Naive thymus-derived CD4-positive, alpha-beta T cell (primary cell): ENCODE measurements at regions not wholly inside any gene's neighbourhood (a gene's known extent, or its start where the extent isn't known, plus 50 kb on each side); places are given as distances from the start of the nearest gene placed in this dataset.

ENCODE experiments used
- ATAC-seq: fragments of 150-1000 bp; cut with Tn5 transposase; 2 replicates; pipeline ENCODE4 v1.10.0; 2021; ENCODE audit warnings: mild to moderate bottlenecking, moderate library complexity
- CTCF ChIA-PET: fragments of 350-600 bp; sonication (Branson Sonifier 250); formaldehyde crosslinking; loops from one replicate; lab custom pipeline; 2021; ENCODE audit warnings: antibody characterized with exemption; lab: Charles Lee
- POLR2A ChIA-PET: fragments of 350-600 bp; sonication (Branson Sonifier 250); formaldehyde crosslinking; loops from one replicate; lab custom pipeline; 2021; ENCODE audit warnings: antibody characterized with exemption, inconsistent platforms; lab: Charles Lee
- DNase-seq, 9 donors: peaks; one replicate each; pipeline versions ENCODE4 v3.0.0 to v3.0.0-alpha.2; 2020 to 2022; ENCODE audit warnings: mixed read lengths in 1 of 9
- H3K27ac ChIP-seq: one replicate; pipeline ENCODE4 v1.7.0; 2013; ENCODE audit warnings: mild to moderate bottlenecking, low read depth, low read length, moderate library complexity
- H3K27me3 ChIP-seq, 2 donors: one replicate each; pipeline ENCODE4 v1.7.0; 2013; ENCODE audit warnings: low read length in 2 of 2, mild to moderate bottlenecking in 2 of 2, moderate library complexity in 2 of 2; ENCODE audit not compliant: control insufficient read depth in 2 of 2, insufficient read depth in 2 of 2
- H3K36me3 ChIP-seq, 3 experiments: 1 replicate in 2 of 3; 2 replicates in 1 of 3; pipeline ENCODE4 v1.7.0; 2013; ENCODE audit warnings: low read length in 3 of 3, mild to moderate bottlenecking in 3 of 3, moderate library complexity in 1 of 3; ENCODE audit not compliant: insufficient read depth in 3 of 3, control insufficient read depth in 2 of 3
- H3K4me1 ChIP-seq, 2 donors: one replicate each; pipeline ENCODE4 v1.7.0; 2013; ENCODE audit warnings: low read length in 2 of 2, mild to moderate bottlenecking in 2 of 2, moderate library complexity in 1 of 2; ENCODE audit not compliant: control insufficient read depth in 2 of 2, insufficient read depth in 2 of 2
- H3K4me3 ChIP-seq: 2 replicates; pipeline ENCODE4 v1.7.0; 2013; ENCODE audit warnings: mild to moderate bottlenecking, low read length
- H3K9me3 ChIP-seq, 3 experiments: 1 replicate in 2 of 3; 2 replicates in 1 of 3; pipeline ENCODE4 v1.7.0; 2013; ENCODE audit warnings: low read length in 3 of 3; ENCODE audit not compliant: control insufficient read depth in 2 of 3
- H3K27ac Mint-ChIP-seq, 9 donors: one replicate each; pipeline ENCODE4 v1.8.0; 2020 to 2022; ENCODE audit warnings: mixed read lengths in 9 of 9, mild to moderate bottlenecking in 8 of 9, moderate library complexity in 5 of 9, inconsistent platforms in 2 of 9
- H3K27me3 Mint-ChIP-seq, 5 donors: one replicate each; pipeline ENCODE4 v1.8.0; 2021 to 2022; ENCODE audit warnings: mixed read lengths in 5 of 5, mild to moderate bottlenecking in 1 of 5
- H3K36me3 Mint-ChIP-seq, 5 donors: one replicate each; pipeline ENCODE4 v1.8.0; 2020 to 2022; ENCODE audit warnings: mixed read lengths in 5 of 5, mild to moderate bottlenecking in 3 of 5, inconsistent platforms in 1 of 5
- H3K4me1 Mint-ChIP-seq, 7 donors: one replicate each; pipeline ENCODE4 v1.8.0; 2020 to 2022; ENCODE audit warnings: mixed read lengths in 7 of 7, mild to moderate bottlenecking in 3 of 7, inconsistent platforms in 1 of 7
- H3K4me3 Mint-ChIP-seq, 10 donors: one replicate each; pipeline ENCODE4 v1.8.0; 2020 to 2022; ENCODE audit warnings: mild to moderate bottlenecking in 10 of 10, mixed read lengths in 10 of 10, moderate library complexity in 6 of 10, inconsistent platforms in 2 of 10
- H3K9me3 Mint-ChIP-seq, 11 donors: one replicate each; pipeline ENCODE4 v1.8.0; 2020 to 2022; ENCODE audit warnings: mixed read lengths in 11 of 11, mild to moderate bottlenecking in 4 of 11, inconsistent platforms in 1 of 11, moderate library complexity in 1 of 11
- intact Hi-C, 2 donors: fragments of 100-400 bp; cut with micrococcal nuclease; formaldehyde crosslinking; loops; one replicate each; pipeline ENCODE4 v1.15.1; 2023

DNA sequence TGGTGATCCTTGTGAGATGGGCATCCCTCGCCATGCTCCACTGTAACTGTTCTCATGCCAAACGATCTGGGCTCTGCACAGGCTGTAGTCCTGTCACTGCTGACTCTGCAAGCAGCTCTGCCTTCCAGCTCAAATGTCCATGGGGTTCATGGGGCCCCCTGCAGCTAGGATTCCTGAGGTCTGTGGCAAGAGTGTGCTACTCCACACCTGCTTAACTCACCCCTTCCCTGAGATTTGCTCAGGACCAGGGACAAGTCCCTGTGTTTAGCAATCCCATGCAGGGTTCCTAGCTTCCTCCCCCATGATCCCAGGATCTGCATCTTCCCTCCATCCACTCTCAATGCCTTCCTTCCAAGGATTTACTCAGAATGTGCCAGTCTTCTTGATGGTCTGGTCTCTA, 241.0 kb downstream of the ASCL1 start:
- no peak overlapping the region for H3K27ac ChIP-seq
- ChIA-PET CTCF (no interaction called here), POLR2A (no interaction called here)
- H3K36me3 ChIP-seq, result no peaks in the 10 kb centered on the region
- peaks cover 0 to 37% (median 12%) of the 10 kb centered on the region in 11 donors for H3K9me3 Mint-ChIP-seq
- intact Hi-C loops, result no loop called here
- H3K4me1 Mint-ChIP-seq, result no peaks in the 10 kb centered on the region
- no peaks in the 10 kb centered on the region for H3K4me1 ChIP-seq
- H3K36me3 Mint-ChIP-seq, result peaks cover 0 to 9% (median 0%) of the 10 kb centered on the region in 5 donors
- DNase-seq (no peak), ATAC-seq (no peak)
- H3K4me3 ChIP-seq, result no peak overlapping the region
- no peaks in the 10 kb centered on the region for H3K27me3 ChIP-seq
- H3K9me3 ChIP-seq, result peaks cover 0 to 3% (median 0%) of the 10 kb centered on the region in 3 experiments
- H3K27ac Mint-ChIP-seq, result no peak overlapping the region
- H3K27me3 Mint-ChIP-seq, result no peaks in the 10 kb centered on the region
- no peak overlapping the region for H3K4me3 Mint-ChIP-seq

DNA sequence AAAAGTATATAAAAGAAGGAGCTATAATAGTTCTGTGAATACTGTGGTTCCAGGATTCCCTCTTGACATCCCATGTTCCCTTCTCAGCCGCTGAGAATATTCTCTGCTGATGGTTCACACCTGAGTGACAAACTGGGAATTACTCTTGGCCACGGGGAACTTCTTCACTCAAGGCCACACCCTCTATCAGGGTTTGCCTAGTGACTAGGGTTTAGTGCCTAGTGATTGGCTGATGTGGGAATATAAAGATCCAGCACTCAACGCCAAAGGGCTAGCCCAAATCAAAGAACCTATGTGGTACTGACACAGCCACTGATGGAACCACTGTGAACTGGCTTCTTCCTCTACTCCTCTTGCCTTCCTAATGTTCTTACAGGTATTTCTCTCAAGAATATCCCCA, 248.4 kb downstream of the ASCL1 start:
- DNase-seq, result no peak
- ATAC-seq, result no peak
- Mint-ChIP-seq H3K27ac (no peak overlapping the region), H3K27me3 (peaks cover 0 to 5% (median 0%) of the 10 kb centered on the region in 5 donors), H3K4me3 (no peak overlapping the region), H3K36me3 (no peaks in the 10 kb centered on the region), H3K4me1 (no peaks in the 10 kb centered on the region), H3K9me3 (peaks cover 2 to 19% (median 5%) of the 10 kb centered on the region in 11 donors)
- no peak overlapping the region for H3K27ac ChIP-seq
- H3K9me3 ChIP-seq, result no peaks in the 10 kb centered on the region
- no peaks in the 10 kb centered on the region for H3K36me3 ChIP-seq
- H3K4me1 ChIP-seq, result no peaks in the 10 kb centered on the region
- ChIA-PET CTCF (no interaction called here), POLR2A (no interaction called here)
- H3K27me3 ChIP-seq, result no peaks in the 10 kb centered on the region
- no peak overlapping the region for H3K4me3 ChIP-seq
- intact Hi-C loops, result no loop called here

DNA sequence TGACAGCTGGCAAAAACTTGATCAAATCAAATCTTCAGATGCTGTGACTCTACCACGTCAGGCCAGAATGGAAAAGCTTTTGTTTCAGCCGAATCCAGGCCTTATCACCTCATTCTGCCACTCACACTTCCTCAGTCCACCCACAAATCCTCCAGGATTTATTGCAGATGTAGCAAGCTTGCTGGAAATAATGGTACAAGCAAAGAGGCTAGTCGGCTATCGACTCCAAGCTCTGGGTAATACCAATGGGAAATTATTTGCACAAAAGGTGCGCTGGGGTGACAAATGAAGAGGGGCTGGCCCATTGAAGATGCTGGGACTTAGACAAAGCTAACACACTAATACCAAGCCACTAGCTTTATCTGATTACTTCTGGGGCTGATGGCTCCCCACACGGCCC, 250.5 kb downstream of the ASCL1 start:
- Histone ChIP-seq H3K27ac (no peak overlapping the region), H3K4me1 (no peaks in the 10 kb centered on the region), H3K4me3 (no peak overlapping the region), H3K27me3 (no peaks in the 10 kb centered on the region), H3K36me3 (no peaks in the 10 kb centered on the region), H3K9me3 (no peaks in the 10 kb centered on the region)
- no peaks in the 10 kb centered on the region for H3K4me1 Mint-ChIP-seq
- DNase-seq, result no peak
- peaks cover 0 to 19% (median 5%) of the 10 kb centered on the region in 11 donors for H3K9me3 Mint-ChIP-seq
- intact Hi-C loops, result no loop called here
- ATAC-seq, result no peak
- no peaks in the 10 kb centered on the region for H3K36me3 Mint-ChIP-seq
- ChIA-PET POLR2A (no interaction called here), CTCF (no interaction called here)
- H3K4me3 Mint-ChIP-seq, result no peak overlapping the region
- H3K27ac Mint-ChIP-seq, result no peak overlapping the region
- H3K27me3 Mint-ChIP-seq, result peaks cover 0 to 5% (median 0%) of the 10 kb centered on the region in 5 donors

DNA sequence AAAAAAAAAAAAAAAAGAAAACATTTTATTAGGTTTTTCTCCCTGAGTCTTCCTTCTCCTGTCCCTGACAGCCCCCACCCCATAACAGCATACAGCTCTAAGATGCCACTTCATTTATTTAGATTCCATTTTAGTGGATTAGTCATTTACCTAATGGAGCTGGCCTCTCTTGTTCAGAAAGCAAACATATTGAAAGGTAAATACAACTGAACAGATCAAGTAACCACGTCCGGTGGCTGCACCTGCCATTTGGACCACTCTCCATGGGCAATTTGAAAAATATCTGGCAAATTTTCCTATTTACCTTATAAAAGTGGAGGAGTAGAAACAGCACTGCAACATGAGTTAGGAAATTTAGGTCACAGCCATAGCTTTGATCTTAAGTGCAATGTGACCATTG, 254.6 kb downstream of the C12orf42 start:
- H3K9me3 ChIP-seq, result no peaks in the 10 kb centered on the region
- Mint-ChIP-seq H3K4me3 (no peak overlapping the region), H3K4me1 (peaks cover 0 to 2% (median 0%) of the 10 kb centered on the region in 7 donors), H3K27me3 (no peaks in the 10 kb centered on the region), H3K27ac (no peak overlapping the region), H3K9me3 (peaks cover 0 to 3% (median 0%) of the 10 kb centered on the region in 11 donors), H3K36me3 (no peaks in the 10 kb centered on the region)
- CTCF ChIA-PET, result no interaction called here
- H3K4me3 ChIP-seq, result no peak overlapping the region
- DNase-seq, result no peak
- intact Hi-C loops, result no loop called here
- ATAC-seq, result no peak
- POLR2A ChIA-PET, result no interaction called here
- no peaks in the 10 kb centered on the region for H3K4me1 ChIP-seq
- H3K27ac ChIP-seq, result no peak overlapping the region
- no peaks in the 10 kb centered on the region for H3K27me3 ChIP-seq
- no peaks in the 10 kb centered on the region for H3K36me3 ChIP-seq

DNA sequence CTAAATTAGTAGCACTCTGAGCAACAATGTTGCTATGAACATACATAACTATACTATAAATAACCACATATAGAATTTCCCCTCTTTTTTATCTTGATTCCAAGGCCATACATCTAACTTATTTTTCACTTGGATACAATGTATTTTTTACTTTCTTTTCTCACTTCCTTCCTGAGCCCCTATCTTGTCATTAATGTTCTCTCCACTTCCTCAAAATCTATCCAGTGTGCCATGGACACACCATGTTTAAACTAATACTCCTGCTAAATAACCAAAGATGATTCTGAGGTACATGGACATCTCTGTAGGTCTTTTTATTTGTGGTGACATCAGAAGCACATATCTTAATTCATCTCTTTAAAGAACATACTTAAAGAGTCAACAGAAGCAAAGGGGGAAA, 251.2 kb downstream of the C12orf42 start:
- Mint-ChIP-seq H3K27ac (no peak overlapping the region), H3K27me3 (no peaks in the 10 kb centered on the region), H3K4me3 (no peak overlapping the region), H3K4me1 (peaks cover 0 to 2% (median 0%) of the 10 kb centered on the region in 7 donors), H3K36me3 (no peaks in the 10 kb centered on the region), H3K9me3 (peaks cover 0 to 3% (median 0%) of the 10 kb centered on the region in 11 donors)
- no peaks in the 10 kb centered on the region for H3K36me3 ChIP-seq
- no peaks in the 10 kb centered on the region for H3K4me1 ChIP-seq
- no peaks in the 10 kb centered on the region for H3K27me3 ChIP-seq
- CTCF ChIA-PET, result no interaction called here
- no peak for DNase-seq
- ATAC-seq, result no peak
- POLR2A ChIA-PET, result no interaction called here
- intact Hi-C loops, result no loop called here
- H3K27ac ChIP-seq, result no peak overlapping the region
- no peaks in the 10 kb centered on the region for H3K9me3 ChIP-seq
- no peak overlapping the region for H3K4me3 ChIP-seq

DNA sequence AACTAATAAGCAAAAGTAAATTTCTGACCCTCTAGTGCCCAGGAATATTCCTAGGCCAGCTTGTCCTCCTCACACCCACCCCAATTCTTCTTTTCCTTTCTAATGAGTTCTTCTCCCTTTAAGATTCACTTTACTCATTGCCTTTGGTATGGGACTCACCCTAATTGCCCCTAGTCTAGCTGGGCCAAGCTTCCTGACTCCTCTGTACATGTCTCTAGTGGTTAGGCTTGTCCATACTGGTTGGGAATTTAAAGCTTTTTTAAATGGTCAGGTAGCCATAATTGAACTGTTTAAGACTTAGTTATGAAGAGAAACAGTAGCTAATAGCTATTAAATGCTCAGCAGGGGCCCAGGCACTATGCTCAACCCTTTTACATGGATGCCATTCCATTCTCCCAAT, 248.2 kb downstream of the C12orf42 start:
- ATAC-seq, result no peak
- peaks cover 0 to 2% (median 0%) of the 10 kb centered on the region in 7 donors for H3K4me1 Mint-ChIP-seq
- no peaks in the 10 kb centered on the region for H3K4me1 ChIP-seq
- intact Hi-C loops, result no loop called here
- H3K36me3 ChIP-seq, result no peaks in the 10 kb centered on the region
- ChIA-PET CTCF (no interaction called here), POLR2A (no interaction called here)
- no peaks in the 10 kb centered on the region for H3K27me3 Mint-ChIP-seq
- H3K9me3 ChIP-seq, result no peaks in the 10 kb centered on the region
- no peaks in the 10 kb centered on the region for H3K27me3 ChIP-seq
- no peak overlapping the region for H3K27ac Mint-ChIP-seq
- no peak overlapping the region for H3K4me3 Mint-ChIP-seq
- H3K4me3 ChIP-seq, result no peak overlapping the region
- no peak for DNase-seq
- no peak overlapping the region for H3K27ac ChIP-seq
- no peaks in the 10 kb centered on the region for H3K36me3 Mint-ChIP-seq
- H3K9me3 Mint-ChIP-seq, result peaks cover 0 to 11% (median 4%) of the 10 kb centered on the region in 11 donors

DNA sequence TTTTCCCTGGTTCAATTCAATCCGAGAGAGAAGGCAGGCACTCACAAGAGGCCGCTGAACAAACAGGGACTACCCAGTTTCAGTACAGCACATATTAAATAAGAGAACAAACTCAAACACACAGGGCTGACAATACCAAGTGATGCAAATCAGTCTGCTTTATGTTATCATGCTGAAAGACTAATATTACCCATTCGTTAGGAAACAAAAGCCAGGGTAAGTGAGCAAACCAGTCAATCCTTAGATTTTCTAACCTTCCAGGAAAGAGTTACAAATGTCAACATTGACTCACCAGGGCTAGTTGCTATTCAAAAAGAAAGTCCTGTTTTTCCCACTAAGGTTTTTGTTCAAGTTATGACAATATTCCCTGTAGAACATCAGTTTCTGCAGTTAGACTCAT, 246.2 kb downstream of the C12orf42 start:
- intact Hi-C loops, result no loop called here
- no peak for ATAC-seq

More for the DNA sequence above, 246.2 kb downstream of the C12orf42 start:
- Histone ChIP-seq H3K27me3 (no peaks in the 10 kb centered on the region), H3K4me3 (no peak overlapping the region), H3K36me3 (no peaks in the 10 kb centered on the region), H3K4me1 (no peaks in the 10 kb centered on the region), H3K9me3 (no peaks in the 10 kb centered on the region), H3K27ac (no peak overlapping the region)
- Mint-ChIP-seq H3K27ac (no peak overlapping the region), H3K27me3 (no peaks in the 10 kb centered on the region), H3K4me1 (peaks cover 0 to 2% (median 0%) of the 10 kb centered on the region in 7 donors), H3K4me3 (no peak overlapping the region), H3K9me3 (peaks cover 0 to 16% (median 12%) of the 10 kb centered on the region in 11 donors), H3K36me3 (peaks cover 0 to 6% (median 0%) of the 10 kb centered on the region in 5 donors)
- no peak for DNase-seq
- ChIA-PET CTCF (no interaction called here), POLR2A (no interaction called here)
